HG03432 (cell line): ENCODE measurements at regions not wholly inside any gene's neighbourhood (a gene's known extent, or its start where the extent isn't known, plus 50 kb on each side); places are given as distances from the start of the nearest gene placed in this dataset.
"Not testable (repeated sequence)": the region's sequence is repeated elsewhere in the genome, so short reads cannot be mapped to it uniquely, and the experiment has no call there.

Source experiments
- ATAC-seq: cut with Tn5 transposase; IDR thresholded peaks from one replicate; pipeline ENCODE4 v1.9.1; 2021; ENCODE audit warnings: mild to moderate bottlenecking, moderate library complexity; ENCODE audit not compliant: unreplicated experiment

DNA sequence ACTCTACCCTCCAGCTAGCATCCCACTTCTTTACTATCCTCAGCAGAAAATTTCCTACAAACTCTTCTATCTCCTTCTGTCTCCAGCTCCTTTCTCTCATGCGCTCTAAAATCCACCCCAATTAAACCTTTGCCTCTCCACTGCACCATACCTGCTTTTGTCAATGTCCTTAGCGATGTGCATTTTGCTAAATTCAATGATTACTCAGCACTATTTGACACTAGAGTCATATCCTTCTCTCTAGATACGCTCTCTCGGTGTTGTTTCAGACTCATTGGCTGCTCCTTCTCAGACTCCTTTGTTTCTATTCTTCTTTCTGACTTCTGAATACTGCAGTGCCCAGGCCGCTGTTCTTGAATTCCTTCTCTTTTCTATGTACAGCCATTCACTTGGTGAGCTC lies 144.2 kb downstream of the HLX start:
- ATAC-seq = no peak

GRCh38 chr1:221025501-221025900 lies 146.3 kb downstream of the HLX start:
- ATAC-seq = no peak

DNA sequence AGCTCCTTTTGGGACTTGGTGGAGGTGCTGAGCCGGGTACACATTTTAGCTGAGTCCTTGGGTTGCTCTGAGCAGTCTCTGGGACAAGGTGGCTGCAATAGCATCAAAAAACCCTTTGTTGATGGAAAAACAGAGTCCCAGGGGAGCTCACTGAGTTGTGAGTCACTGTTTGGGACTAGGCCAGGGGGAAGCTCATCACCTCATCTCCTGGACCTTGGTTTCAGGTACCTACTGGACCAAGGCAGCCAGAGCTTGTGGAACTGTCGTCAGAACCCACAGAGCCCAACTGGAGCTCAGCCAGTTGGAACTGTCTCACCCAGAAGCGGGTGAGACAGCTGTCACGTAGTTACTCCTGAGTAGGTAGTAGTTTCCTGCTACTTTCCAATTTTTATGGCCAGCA lies 146.7 kb downstream of the HLX start:
- no peak for ATAC-seq

GRCh38 chr1:221029981-221030649 lies 150.9 kb downstream of the HLX start:
- no peak for ATAC-seq

- ATAC-seq = no peak
These were observed 151.7 kb downstream of the HLX start for GRCh38 chr1:221030990-221031389.

GRCh38 chr1:221031458-221032203 lies 152.4 kb downstream of the HLX start:
- ATAC-seq = no peak

GRCh38 chr1:221032204-221032585 lies 153.0 kb downstream of the HLX start:
- ATAC-seq = no peak

DNA sequence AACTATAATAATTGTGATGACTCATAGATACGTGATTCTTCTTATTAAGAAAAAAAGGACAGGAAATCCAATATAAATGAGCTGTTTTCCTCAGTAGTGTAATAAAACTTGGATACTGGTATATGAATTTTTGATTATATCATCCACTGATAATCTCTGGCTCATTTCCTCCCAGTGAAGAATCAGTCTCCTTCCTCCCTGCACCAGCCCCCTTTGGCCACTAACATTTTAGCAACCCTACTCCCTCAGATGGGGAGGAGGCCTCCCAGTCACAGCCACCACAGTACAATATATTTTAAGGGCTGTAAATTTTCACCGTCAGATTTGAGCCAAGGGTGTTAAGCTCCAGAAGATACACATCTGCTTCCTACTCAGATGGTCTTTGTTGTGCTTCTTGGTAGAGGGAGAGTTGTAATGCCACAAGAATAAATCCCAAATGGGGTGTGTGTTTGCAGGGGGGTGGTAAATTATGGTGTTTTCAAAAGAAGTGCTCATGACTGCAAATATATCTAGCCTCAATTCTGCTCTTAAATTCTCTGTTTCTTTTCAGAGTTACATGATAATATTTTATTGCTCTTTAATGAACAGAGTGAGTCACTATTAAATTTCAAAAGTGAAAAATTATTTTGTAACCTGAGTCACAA lies 153.5 kb downstream of the HLX start:
- no peak for ATAC-seq

- ATAC-seq = no peak
These were observed 156.5 kb downstream of the HLX start for GRCh38 chr1:221035662-221036153.

DNA sequence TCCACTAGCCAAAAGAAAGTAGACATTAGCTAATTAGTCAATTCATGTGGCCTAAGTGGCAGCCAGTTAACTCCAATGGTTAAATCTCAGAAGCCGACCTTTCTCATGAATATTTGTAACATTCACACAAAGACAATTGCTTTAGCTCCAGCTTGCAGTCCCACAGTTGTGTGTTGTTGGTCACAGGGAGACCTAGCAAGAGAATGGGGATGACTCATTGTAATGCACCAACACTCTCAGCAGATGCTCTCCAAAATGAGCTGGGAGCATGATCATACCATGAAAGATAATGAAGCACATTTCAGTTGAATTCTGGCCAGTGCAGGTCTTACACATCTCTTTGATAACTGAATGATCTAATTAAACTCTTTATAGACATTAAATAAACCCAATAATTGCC lies 160.4 kb downstream of the HLX start:
- no peak for ATAC-seq

GRCh38 chr1:221040101-221040500 lies 160.9 kb downstream of the HLX start:
- ATAC-seq = no peak

DNA sequence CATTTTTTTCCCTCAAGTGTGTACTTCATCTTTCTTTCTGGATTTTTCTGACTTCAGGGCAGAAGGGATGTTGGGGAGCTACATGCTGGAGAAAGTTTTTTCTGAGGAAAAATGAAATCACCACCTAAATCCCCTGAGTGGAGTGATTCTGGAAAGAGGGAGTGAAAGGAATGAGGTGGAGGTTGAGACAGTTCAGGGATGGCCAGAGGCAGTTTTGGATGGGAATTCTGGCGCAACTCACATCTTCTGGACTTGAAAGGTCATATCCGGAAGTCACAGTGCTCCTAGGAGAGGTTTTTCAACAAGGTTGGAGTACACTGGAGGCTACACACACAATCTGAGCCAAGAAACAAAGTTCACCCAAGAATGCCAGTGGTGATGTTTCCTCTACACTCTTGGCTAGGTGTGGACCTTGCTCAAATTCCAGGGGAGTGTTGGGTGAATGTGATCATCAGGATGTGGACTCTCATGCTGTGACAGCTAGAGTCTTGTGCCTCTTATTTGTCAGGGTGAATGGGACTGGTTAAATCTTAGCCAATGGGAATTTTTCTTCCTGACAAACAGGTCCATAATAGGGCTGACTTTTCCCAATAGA lies 161.5 kb downstream of the HLX start:
- no peak for ATAC-seq

DNA sequence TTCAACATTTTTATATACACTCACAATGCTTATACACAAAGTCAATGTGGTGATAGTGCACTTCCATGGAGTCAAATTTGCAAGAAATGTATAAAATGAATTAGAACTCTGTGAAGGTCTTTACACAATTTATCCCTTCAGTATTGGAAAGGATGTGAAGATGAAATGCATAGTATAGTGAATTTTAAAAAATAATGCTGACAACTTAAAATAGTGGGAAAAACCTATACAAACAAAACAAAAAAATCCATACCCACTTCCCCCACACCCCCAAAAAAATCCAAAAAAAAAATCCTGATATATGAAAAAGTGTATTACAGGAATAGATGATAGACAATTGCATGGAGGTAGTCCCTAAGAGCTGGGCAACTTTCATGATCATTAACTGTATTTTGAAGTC lies 165.3 kb downstream of the HLX start:
- ATAC-seq = no peak

DNA sequence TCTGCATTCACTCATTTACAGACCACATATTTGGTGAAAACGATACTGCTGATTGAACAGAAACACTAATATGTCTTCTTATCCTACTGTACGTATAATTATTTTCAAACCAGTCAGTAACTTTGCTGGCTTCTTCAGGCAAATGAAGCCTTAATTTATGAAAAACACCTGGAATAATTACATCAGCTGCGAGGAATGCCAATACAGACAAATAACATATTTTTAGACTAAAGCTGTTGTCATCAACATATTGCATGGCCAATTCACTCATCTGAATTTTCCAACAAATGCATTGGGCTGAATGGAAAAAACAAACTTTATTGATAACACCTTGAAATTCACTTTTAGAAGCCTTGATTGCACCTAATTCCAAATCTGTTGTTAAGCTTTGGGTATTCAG lies 165.9 kb downstream of the HLX start:
- ATAC-seq = no peak

DNA sequence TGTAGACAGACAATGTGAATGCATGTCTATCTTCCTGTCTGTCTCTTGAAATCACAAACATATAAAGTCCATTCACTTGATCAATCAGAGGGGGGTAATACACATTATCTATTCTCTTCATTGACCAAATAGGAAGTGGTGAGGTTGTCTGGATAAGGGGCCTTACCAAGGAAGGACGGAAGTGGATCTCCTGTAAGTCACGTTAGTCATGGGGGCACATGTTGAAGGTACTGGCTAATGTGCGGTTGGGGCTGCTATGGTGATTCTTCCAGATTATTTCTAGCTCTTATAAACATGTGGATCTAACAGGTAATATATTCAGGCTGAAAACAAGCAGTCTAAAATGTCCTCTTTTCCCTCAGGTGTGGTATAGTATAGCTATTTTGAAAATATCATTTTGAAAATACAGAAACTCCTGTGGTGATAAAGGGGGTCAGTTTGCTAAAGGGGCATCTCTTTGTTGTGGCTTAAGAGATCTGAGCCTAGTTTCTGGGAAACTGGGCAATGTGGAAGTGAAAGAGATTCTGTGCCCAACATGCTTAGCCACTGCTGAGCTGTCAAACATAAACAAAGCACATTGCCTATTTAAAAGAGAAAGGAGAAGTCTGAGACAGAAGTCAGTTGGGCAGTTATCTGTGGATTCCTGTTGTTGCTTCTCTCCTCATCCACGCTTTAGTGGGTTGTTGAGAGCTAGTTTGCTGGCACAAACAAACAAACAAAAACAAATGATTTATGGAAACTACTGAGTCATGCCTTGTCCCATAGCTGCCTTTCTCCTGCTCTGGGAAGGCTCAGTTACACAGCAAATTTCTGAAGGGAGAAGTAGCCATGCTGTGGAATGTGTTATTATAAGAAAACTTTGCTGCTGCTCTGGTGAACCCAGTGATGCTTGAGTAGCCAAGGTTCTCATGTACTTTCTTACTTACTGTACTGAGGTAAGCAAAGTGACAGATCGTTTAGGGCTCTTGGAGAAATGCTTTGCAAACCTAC lies 166.9 kb downstream of the HLX start:
- peak; percentile 94 for ATAC-seq

DNA sequence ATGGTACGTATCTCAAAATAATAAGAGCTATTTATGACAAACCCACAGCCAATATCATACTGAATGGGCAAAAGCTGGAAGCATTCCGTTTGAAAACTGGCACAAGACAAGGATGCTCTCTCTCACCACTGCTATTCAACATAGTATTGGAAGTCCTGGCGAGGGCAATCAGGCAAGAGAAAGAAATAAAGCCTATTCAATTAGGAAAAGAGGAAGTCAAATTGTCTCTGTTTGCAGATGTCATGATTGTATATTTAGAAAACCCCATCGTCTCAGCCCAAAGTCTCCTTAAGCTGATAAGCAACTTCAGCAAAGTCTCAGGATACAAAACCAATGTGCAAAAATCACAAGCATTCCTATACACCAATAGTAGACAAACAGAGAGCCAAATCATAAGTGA lies 172.1 kb downstream of the HLX start:
- ATAC-seq = not testable (repeated sequence)

GRCh38 chr1:221053889-221054288 lies 174.6 kb downstream of the HLX start:
- ATAC-seq = no peak

- no peak for ATAC-seq
These were observed 180.3 kb downstream of the HLX start for GRCh38 chr1:221059506-221059905.

- no peak for ATAC-seq
These were observed 184.4 kb downstream of the HLX start for GRCh38 chr1:221063651-221064050.

- ATAC-seq = no peak
These were observed 187.2 kb downstream of the HLX start for GRCh38 chr1:221066351-221067001.
